Esophagus muscularis mucosa (tissue), 3 donors: ENCODE measurements at regions not wholly inside any gene's neighbourhood (a gene's known extent, or its start where the extent isn't known, plus 50 kb on each side); places are given as distances from the start of the nearest gene placed in this dataset.

Experiments used
- CTCF ChIP-seq, 3 experiments: fragments of 200-600 bp in 2 of 3; fragments of 450-650 bp in 1 of 3; sonication (generic) in 2 of 3; IDR thresholded peaks; one replicate each; pipeline ENCODE4 v1.5.1; 2017 to 2019; ENCODE audit warnings: antibody characterized with exemption in 3 of 3, mild to moderate bottlenecking in 2 of 3, moderate library complexity in 1 of 3
- POLR2AphosphoS5 ChIP-seq, 2 donors: sonication (generic); formaldehyde crosslinking; IDR thresholded peaks; one replicate each; pipeline ENCODE4 v1.6.1; 2017; ENCODE audit warnings: antibody characterized with exemption in 2 of 2

DNA sequence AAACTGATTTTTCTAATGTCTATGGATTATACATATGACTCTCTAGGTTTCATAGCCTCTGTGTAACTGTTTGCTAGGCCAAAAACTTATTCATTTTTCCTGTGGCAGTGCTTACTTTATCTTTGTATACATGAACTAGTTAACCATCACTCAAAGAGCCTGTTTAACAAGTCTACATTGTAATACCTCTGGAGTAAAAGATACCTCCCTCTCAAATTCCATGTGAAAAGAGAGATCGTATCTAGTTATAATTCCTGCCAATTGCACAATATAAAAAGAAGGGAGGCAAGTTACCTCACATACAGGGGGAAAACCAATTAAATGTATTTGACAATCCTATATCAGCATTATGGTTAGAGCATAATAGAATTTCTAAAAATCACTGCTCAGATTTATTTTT lies 271.9 kb upstream of the ST8SIA4 start:
- TF ChIP-seq POLR2AphosphoS5 (IDR thresholded peaks at IDR 0.05) = no peak
- TF ChIP-seq CTCF (IDR thresholded peaks at IDR 0.05) = no peak
